ENCODE measurements at regions not wholly inside any gene's neighbourhood (a gene's known extent, or its start where the extent isn't known, plus 50 kb on each side); places are given as distances from the start of the nearest gene placed in this dataset.

DNA sequence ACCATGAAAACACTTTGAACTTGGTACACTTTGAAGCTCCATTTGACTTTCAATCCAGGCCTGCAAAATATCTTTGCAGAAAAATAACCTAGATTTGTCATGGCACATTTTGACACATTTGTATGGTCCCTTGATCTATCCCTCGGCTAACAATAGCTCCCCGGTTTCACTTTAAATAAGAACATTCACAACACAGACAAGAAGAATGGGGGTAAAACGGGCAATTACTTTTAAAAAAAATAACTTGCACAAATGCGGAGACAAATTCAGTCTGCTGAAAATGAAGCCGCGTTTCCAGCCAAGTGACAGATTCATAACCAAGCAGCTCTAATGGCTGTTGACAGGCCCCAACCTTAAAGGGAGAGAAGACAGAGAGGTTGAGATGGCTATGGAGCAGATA, 218.2 kb downstream of the NPHP4 start:
- no peak for TF ChIP-seq EZH2phosphoT487 (IDR thresholded peaks at IDR 0.05; ENCODE audit: borderline replicate concordance)
- TF ChIP-seq, protein P1, sequence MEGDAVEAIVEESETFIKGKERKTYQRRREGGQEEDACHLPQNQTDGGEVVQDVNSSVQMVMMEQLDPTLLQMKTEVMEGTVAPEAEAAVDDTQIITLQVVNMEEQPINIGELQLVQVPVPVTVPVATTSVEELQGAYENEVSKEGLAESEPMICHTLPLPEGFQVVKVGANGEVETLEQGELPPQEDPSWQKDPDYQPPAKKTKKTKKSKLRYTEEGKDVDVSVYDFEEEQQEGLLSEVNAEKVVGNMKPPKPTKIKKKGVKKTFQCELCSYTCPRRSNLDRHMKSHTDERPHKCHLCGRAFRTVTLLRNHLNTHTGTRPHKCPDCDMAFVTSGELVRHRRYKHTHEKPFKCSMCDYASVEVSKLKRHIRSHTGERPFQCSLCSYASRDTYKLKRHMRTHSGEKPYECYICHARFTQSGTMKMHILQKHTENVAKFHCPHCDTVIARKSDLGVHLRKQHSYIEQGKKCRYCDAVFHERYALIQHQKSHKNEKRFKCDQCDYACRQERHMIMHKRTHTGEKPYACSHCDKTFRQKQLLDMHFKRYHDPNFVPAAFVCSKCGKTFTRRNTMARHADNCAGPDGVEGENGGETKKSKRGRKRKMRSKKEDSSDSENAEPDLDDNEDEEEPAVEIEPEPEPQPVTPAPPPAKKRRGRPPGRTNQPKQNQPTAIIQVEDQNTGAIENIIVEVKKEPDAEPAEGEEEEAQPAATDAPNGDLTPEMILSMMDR (IDR thresholded peaks at IDR 0.05 in 2 of 3, conservative IDR thresholded peaks at IDR 0.05 in 1 of 3; ENCODE audit: borderline replicate concordance in 1 of 3, insufficient read depth in 1 of 3, low read depth in 2 of 3, low read length in 2 of 3) = no peak
- TF ChIP-seq RAD21 (IDR thresholded peaks at IDR 0.05; ENCODE audit: low read depth) = no peak
- TF ChIP-seq SIN3A (IDR thresholded peaks at IDR 0.05; ENCODE audit: low read depth) = no peak

Data from HCT116 (cell line).